HFF-Myc (cell line): ENCODE measurements at regions not wholly inside any gene's neighbourhood (a gene's known extent, or its start where the extent isn't known, plus 50 kb on each side); places are given as distances from the start of the nearest gene placed in this dataset.

ENCODE experiments used
- DNase-seq: peaks from one replicate; pipeline ENCODE4 v3.0.0-alpha.2; 2011; ENCODE audit warnings: low read depth; ENCODE audit errors: extremely low read depth
- H3K4me3 ChIP-seq: replicated peaks from 2 replicates; pipeline ENCODE4 v1.5.1; 2011; ENCODE audit warnings: low read depth, mild to moderate bottlenecking, control low read depth, low read length
- CTCF ChIP-seq: IDR thresholded peaks from 2 replicates; pipeline ENCODE4 v1.5.1; 2012; ENCODE audit warnings: mild to moderate bottlenecking, low read depth, low read length, control low read depth; ENCODE audit errors: missing control alignments

GRCh38 chr6:105917038-105917695 is 169.0 kb upstream of the PRDM1 start:
- no peak for TF ChIP-seq CTCF
- no peak for DNase-seq
- no peak overlapping the region for H3K4me3 ChIP-seq

- TF ChIP-seq CTCF: no peak
- H3K4me3 ChIP-seq: no peak overlapping the region
- no peak for DNase-seq
Observed at GRCh38 chr6:105911106-105911629, 175.0 kb upstream of the PRDM1 start.

GRCh38 chr6:105909106-105909505 is 177.0 kb upstream of the PRDM1 start:
- H3K4me3 ChIP-seq: no peak overlapping the region
- DNase-seq: no peak
- TF ChIP-seq CTCF: no peak

- no peak for DNase-seq
- no peak for TF ChIP-seq CTCF
- H3K4me3 ChIP-seq: no peak overlapping the region
Observed at GRCh38 chr6:105907991-105908390, 178.1 kb upstream of the PRDM1 start.

GRCh38 chr6:105907301-105907700 is 178.8 kb upstream of the PRDM1 start:
- no peak for TF ChIP-seq CTCF
- no peak overlapping the region for H3K4me3 ChIP-seq
- no peak for DNase-seq

GRCh38 chr6:105902401-105903031 is 183.6 kb upstream of the PRDM1 start:
- TF ChIP-seq CTCF: no peak
- DNase-seq: peak; percentile 77
- no peak overlapping the region for H3K4me3 ChIP-seq
